ENCODE measurements at regions not wholly inside any gene's neighbourhood (a gene's known extent, or its start where the extent isn't known, plus 50 kb on each side); places are given as distances from the start of the nearest gene placed in this dataset.

DNA sequence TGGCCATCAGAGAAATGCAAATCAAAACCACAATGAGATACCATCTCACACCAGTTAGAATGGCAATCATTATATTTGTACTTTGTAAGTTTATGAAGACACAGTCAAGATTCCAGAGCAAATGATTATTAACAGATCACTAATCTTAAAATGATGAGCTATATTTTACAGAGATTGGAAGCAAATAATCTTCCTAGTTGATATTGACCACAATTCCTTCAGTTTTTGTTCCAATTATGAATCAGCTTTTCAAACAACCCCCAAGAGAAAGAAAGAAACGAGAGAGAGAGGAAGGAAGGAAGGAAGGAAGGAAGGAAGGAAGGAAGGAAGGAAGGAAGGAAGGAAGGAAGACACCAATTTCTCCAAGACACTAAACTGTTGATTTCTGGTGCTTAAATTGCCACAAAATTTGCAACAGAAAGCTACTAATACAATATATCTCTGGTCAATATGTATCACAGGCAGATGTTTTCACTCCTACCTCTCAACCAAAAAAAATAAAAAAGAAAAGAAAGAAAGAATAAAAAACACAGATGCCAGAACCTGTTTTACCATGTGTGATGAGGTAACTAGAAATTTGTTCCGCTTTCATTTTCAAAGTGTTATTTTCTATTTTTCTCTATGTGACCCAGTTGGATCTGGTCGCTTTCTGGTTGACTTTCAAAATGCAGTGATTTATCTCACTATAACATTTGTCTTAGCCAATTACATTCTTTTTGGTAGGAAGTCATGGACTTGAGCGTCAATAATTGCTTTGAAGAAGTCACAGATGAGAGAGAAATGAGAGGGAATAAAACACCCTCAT, 1609.6 kb downstream of the SI start:
- no peak overlapping the region for H3K27ac ChIP-seq (ENCODE audit: low read depth, low read length, poor library complexity, severe bottlenecking)
- H3K4me2 ChIP-seq (ENCODE audit: low read length), result no peak overlapping the region
- H2AFZ ChIP-seq (ENCODE audit: low read length), result no peak overlapping the region
- H3K4me3 ChIP-seq (ENCODE audit: low read depth, low read length, poor library complexity, severe bottlenecking), result no peak overlapping the region
- H3K9me3 ChIP-seq (ENCODE audit: low read length), result no peaks in the 10 kb centered on the region
- no peak for TF ChIP-seq EZH2 (IDR thresholded peaks at IDR 0.05; ENCODE audit: borderline replicate concordance, low read length)
- TF ChIP-seq, protein P1, sequence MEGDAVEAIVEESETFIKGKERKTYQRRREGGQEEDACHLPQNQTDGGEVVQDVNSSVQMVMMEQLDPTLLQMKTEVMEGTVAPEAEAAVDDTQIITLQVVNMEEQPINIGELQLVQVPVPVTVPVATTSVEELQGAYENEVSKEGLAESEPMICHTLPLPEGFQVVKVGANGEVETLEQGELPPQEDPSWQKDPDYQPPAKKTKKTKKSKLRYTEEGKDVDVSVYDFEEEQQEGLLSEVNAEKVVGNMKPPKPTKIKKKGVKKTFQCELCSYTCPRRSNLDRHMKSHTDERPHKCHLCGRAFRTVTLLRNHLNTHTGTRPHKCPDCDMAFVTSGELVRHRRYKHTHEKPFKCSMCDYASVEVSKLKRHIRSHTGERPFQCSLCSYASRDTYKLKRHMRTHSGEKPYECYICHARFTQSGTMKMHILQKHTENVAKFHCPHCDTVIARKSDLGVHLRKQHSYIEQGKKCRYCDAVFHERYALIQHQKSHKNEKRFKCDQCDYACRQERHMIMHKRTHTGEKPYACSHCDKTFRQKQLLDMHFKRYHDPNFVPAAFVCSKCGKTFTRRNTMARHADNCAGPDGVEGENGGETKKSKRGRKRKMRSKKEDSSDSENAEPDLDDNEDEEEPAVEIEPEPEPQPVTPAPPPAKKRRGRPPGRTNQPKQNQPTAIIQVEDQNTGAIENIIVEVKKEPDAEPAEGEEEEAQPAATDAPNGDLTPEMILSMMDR (IDR thresholded peaks at IDR 0.05; ENCODE audit: low read length), result no peak
- H3K79me2 ChIP-seq (ENCODE audit: insufficient read depth, low read length), result no peaks in the 10 kb centered on the region
- H3F3A ChIP-seq (ENCODE audit: insufficient read depth, low read length), result no peaks in the 10 kb centered on the region
- no peaks in the 10 kb centered on the region for H3K36me3 ChIP-seq (ENCODE audit: insufficient read depth, low read length)
- no peaks in the 10 kb centered on the region for H3K4me1 ChIP-seq (ENCODE audit: insufficient read depth, low read length, severe bottlenecking)
- no peaks in the 10 kb centered on the region for H4K20me1 ChIP-seq (ENCODE audit: insufficient read depth, low read length)
- no peaks in the 10 kb centered on the region for H3K27me3 ChIP-seq (ENCODE audit: insufficient read depth, low read length)
- H3K9me2 ChIP-seq (ENCODE audit: low read depth, low read length), result no peaks in the 10 kb centered on the region
- no peak overlapping the region for H3K9ac ChIP-seq (ENCODE audit: low read length)

DNA sequence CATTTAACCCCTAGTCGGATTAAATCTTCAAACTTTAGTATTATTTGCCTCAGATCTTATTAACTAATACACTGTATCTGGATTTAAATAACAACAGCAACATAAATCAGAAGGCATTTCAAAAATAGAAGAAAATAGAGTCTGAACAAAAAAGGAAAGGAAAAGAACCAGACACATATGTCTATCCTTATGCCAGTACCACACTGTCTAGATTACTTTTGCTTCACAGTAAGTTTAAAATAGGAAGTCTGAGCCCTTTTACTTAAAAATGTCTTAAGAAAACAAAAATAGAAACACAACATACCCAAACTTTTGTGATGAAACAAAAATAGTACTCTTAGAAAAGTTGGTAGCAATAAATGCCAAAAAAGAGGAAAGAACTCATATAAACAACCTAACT, 1615.8 kb downstream of the SI start:
- Histone ChIP-seq H3K4me2 (ENCODE audit: low read length) (no peak overlapping the region), H3K4me1 (ENCODE audit: insufficient read depth, low read length, severe bottlenecking) (no peaks in the 10 kb centered on the region), H3K9ac (ENCODE audit: low read length) (no peak overlapping the region), H2AFZ (ENCODE audit: low read length) (no peak overlapping the region), H3K27ac (ENCODE audit: low read depth, low read length, poor library complexity, severe bottlenecking) (no peak overlapping the region), H3K36me3 (ENCODE audit: insufficient read depth, low read length) (no peaks in the 10 kb centered on the region), H3K4me3 (ENCODE audit: low read depth, low read length, poor library complexity, severe bottlenecking) (no peak overlapping the region), H3F3A (ENCODE audit: insufficient read depth, low read length) (no peaks in the 10 kb centered on the region), H3K9me2 (ENCODE audit: low read depth, low read length) (no peaks in the 10 kb centered on the region), H3K27me3 (ENCODE audit: insufficient read depth, low read length) (no peaks in the 10 kb centered on the region), H3K9me3 (ENCODE audit: low read length) (no peaks in the 10 kb centered on the region), H4K20me1 (ENCODE audit: insufficient read depth, low read length) (no peaks in the 10 kb centered on the region), H3K79me2 (ENCODE audit: insufficient read depth, low read length) (no peaks in the 10 kb centered on the region)
- no peak for TF ChIP-seq EZH2 (IDR thresholded peaks at IDR 0.05; ENCODE audit: borderline replicate concordance, low read length)
- TF ChIP-seq, protein P1 (IDR thresholded peaks at IDR 0.05; ENCODE audit: low read length), result no peak

DNA sequence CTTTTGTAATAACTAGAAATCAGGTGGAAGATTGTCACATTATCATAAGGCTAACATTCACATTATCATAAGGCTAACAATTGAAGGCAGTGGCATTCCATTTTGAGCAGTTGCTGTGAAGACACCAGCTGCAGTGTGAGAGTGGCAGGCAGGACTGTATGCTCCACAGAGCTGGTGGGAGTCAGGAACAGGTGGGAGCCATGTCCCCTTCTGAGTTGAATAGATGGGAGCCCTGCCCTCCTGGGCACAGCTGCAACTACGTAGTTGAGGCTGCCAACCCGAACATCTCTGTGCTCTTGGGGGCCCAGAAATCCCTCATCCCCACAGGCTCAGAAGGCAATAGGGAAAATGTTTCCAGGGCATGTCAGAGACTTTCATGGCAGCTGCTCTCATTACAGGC, 1627.6 kb downstream of the SI start:
- H3K79me2 ChIP-seq (ENCODE audit: insufficient read depth, low read length), result no peaks in the 10 kb centered on the region

DNA sequence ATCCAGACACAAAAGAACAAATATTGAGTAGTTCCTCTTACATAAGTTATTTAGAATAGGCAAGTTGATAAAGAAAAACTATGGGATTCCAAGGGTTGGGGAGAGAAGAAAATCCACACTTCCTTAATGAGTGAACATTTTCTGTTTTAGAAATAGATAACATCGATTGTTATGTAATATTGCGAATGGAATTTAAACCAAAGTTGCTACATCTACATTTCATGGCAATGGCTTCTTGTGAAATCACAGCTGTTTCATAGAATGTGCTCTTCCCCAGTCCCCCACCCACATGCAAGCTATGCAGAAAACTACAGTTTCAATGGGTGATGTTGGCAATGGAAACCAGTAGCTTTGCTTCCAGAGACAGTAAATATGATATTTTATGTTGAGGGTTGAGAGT, 1639.5 kb downstream of the SI start:
- H3K9me3 ChIP-seq (ENCODE audit: low read length), result no peaks in the 10 kb centered on the region
- no peaks in the 10 kb centered on the region for H4K20me1 ChIP-seq (ENCODE audit: insufficient read depth, low read length)
- no peaks in the 10 kb centered on the region for H3K9me2 ChIP-seq (ENCODE audit: low read depth, low read length)
- no peaks in the 10 kb centered on the region for H3K27me3 ChIP-seq (ENCODE audit: insufficient read depth, low read length)
- no peaks in the 10 kb centered on the region for H3K79me2 ChIP-seq (ENCODE audit: insufficient read depth, low read length)
- no peaks in the 10 kb centered on the region for H3F3A ChIP-seq (ENCODE audit: insufficient read depth, low read length)
- H3K36me3 ChIP-seq (ENCODE audit: insufficient read depth, low read length), result no peaks in the 10 kb centered on the region
- TF ChIP-seq, protein P1 (IDR thresholded peaks at IDR 0.05; ENCODE audit: low read length), result no peak
- no peak for TF ChIP-seq EZH2 (IDR thresholded peaks at IDR 0.05; ENCODE audit: borderline replicate concordance, low read length)
- H3K4me3 ChIP-seq (ENCODE audit: low read depth, low read length, poor library complexity, severe bottlenecking), result no peak overlapping the region
- H3K9ac ChIP-seq (ENCODE audit: low read length), result no peak overlapping the region
- no peaks in the 10 kb centered on the region for H3K4me1 ChIP-seq (ENCODE audit: insufficient read depth, low read length, severe bottlenecking)
- no peak overlapping the region for H3K4me2 ChIP-seq (ENCODE audit: low read length)
- H3K27ac ChIP-seq (ENCODE audit: low read depth, low read length, poor library complexity, severe bottlenecking), result no peak overlapping the region
- H2AFZ ChIP-seq (ENCODE audit: low read length), result no peak overlapping the region

More for the DNA sequence above, 1627.6 kb downstream of the SI start:
- TF ChIP-seq EZH2 (IDR thresholded peaks at IDR 0.05; ENCODE audit: borderline replicate concordance, low read length), result no peak
- Histone ChIP-seq H3K27me3 (ENCODE audit: insufficient read depth, low read length) (no peaks in the 10 kb centered on the region), H3K9me2 (ENCODE audit: low read depth, low read length) (0 out of 2 replicates have a peak, but pooled peaks cover 3% of the 10 kb centered on the region), H3K36me3 (ENCODE audit: insufficient read depth, low read length) (no peaks in the 10 kb centered on the region), H4K20me1 (ENCODE audit: insufficient read depth, low read length) (no peaks in the 10 kb centered on the region), H3F3A (ENCODE audit: insufficient read depth, low read length) (no peaks in the 10 kb centered on the region), H3K4me3 (ENCODE audit: low read depth, low read length, poor library complexity, severe bottlenecking) (no peak overlapping the region), H3K4me2 (ENCODE audit: low read length) (no peak overlapping the region), H3K4me1 (ENCODE audit: insufficient read depth, low read length, severe bottlenecking) (no peaks in the 10 kb centered on the region), H2AFZ (ENCODE audit: low read length) (no peak overlapping the region), H3K9me3 (ENCODE audit: low read length) (no peaks in the 10 kb centered on the region), H3K9ac (ENCODE audit: low read length) (no peak overlapping the region), H3K27ac (ENCODE audit: low read depth, low read length, poor library complexity, severe bottlenecking) (no peak overlapping the region)
